HG03354 (cell line): ENCODE measurements at regions not wholly inside any gene's neighbourhood (a gene's known extent, or its start where the extent isn't known, plus 50 kb on each side); places are given as distances from the start of the nearest gene placed in this dataset.
"Not testable (repeated sequence)": the region's sequence is repeated elsewhere in the genome, so short reads cannot be mapped to it uniquely, and the experiment has no call there.

ENCODE experiments used
- ATAC-seq: cut with Tn5 transposase; IDR thresholded peaks from one replicate; pipeline ENCODE4 v1.9.1; 2021; ENCODE audit warnings: mild to moderate bottlenecking; ENCODE audit not compliant: unreplicated experiment, poor library complexity, severe bottlenecking

DNA sequence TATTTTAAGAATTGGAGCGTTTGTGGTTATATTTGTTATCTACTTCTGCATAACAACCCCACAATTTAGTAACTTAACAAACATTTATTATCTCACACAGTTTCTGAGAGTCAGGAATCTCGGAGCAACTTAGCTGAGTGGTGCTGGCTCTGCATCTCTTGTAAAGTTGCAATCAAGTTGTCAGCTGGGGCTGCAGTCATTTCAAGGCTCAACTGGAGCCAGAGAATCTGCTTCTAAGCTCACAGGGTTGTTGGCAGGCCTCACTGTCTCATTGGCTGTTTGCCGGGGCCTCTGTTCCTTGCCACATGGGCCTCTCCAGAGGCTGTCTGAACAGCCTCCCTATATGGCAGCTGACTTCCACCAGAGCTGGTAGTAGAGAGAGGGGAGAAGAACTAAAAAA is 281.2 kb upstream of the GNPDA2 start:
- ATAC-seq = no peak

DNA sequence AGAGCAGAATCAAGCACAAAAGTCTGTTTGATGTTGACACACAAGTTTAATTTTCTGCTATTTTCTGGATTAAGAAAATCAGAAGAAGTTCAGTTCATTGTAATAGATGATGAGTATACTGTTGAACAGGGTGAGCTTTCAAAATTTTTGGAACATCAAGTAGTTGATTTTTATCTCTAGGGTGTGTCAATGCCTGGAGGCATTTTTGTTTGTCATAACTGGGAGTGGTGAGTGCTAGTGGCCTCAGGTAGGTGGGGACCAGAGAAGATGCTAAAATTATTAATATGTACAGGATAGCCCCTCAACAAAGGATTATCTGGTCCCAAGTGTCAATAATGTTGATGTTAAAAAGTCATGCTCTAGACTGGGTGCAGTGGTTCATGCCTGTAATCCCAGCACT is 279.7 kb upstream of the GNPDA2 start:
- no peak for ATAC-seq

DNA sequence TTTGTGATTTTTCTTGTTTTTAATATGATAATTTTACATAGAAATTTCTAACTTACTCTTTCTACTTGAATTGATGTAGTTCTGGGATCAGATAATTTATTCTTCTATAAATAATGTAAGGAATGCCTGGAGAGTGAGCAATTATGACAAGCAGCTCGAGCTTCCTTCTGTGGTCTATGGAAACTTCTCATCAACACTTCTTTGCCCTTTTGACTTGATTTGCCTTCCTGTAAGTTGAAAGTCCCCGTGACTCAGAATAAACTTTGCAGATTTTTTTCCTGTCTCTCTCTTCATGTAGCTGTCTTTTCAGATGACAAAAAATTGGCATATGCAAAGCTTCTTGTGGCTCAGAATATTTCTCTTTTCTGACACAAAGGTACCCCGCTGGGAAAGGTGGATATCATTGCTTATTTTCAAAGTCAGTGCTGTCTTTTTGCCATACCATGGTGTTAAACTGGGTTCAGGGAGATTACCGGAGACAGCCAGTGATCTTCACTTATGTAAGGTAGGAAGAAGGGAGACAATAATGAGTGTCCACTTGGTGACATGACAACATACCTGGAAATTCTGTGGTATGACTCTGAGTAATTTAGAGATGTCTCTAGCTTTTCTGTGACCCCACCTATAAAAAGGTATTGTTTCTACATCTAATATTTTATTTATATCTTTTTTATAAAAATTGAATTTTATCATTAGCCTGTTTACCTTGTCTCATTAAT is 278.6 kb upstream of the GNPDA2 start:
- no peak for ATAC-seq

DNA sequence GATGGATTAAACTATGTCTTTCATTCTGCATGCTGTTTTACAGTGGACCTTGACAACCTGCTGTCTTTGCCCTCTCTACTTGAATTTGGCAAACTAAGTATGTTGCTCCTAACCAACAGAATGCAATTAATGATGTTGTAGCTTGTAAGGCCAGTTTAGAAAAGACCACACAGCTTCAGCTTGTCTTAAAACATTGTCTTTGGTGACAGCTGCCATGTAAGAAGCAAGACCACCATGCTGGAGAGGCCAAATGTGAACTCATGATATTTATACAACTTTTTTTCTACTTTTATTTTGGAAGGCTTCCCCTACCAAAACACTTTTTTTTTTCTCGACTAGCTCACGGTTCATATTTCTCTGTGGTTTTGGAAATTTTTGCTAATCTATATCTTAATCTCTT is 278.0 kb upstream of the GNPDA2 start:
- no peak for ATAC-seq

GRCh38 chr4:44996276-44996845 is 270.0 kb upstream of the GNPDA2 start:
- no peak for ATAC-seq

DNA sequence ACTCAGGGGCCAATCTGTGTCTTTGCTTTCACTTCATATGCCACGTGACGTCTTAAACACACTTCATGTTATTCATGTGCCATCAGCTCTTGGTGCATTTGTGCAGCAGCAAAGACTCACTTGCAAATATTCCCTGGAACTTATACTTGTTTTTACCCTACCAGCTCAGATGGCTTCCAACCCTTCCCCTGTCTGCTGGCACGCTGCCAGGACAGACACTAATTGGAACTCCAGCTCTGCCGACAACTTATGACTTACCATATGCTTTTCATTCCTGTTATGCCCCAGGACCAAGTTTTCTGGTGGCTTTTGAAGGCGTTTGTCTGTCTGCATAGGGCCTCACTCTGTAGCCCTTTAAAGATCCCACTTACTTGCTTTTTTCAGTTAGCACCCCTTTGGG is 261.7 kb upstream of the GNPDA2 start:
- no peak for ATAC-seq

DNA sequence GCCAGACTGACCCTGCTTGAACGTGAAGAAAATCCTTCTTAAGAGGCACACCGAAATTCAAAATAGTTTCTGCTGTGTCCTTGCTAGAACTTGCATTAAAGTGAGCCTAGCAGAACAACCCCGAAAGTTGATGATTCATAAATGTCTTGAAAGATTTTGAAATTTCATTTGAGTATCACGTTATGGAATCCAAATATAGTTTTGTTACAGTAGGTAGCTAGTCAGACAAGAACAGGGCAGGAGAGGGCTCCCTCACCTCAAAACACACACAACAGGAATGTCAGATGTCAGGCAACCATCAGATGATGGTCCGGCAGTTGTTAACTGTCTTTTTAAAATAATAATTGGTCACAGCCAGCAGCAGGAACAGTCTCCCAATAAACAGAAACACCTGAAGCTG is 259.6 kb upstream of the GNPDA2 start:
- ATAC-seq = no peak

DNA sequence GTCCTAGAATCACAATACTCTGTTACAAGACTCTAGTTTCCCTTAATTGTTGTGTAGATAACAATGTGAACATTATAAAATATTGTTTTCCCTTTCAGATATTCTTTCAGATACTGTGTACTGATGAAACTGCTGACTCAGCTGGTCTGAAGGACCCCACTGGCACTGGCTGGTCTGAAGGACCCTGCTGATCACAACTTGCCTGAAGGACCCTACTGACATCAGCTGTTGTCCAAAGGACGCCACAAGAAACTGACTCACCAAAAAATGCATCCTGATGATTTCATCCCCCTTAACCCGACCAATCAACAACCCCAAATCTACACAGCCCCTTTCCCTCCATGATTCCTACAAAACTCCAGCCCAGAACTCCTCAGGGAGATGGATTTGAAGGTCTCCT is 258.8 kb upstream of the GNPDA2 start:
- ATAC-seq = no peak

- no peak for ATAC-seq
Measured at GRCh38 chr4:44984083-44984482, 257.7 kb upstream of the GNPDA2 start.

GRCh38 chr4:44983083-44983482 is 256.7 kb upstream of the GNPDA2 start:
- ATAC-seq = no peak

GRCh38 chr4:44978020-44978419 is 251.7 kb upstream of the GNPDA2 start:
- no peak for ATAC-seq

GRCh38 chr4:44965435-44966095 is 239.2 kb upstream of the GNPDA2 start:
- ATAC-seq = no peak

DNA sequence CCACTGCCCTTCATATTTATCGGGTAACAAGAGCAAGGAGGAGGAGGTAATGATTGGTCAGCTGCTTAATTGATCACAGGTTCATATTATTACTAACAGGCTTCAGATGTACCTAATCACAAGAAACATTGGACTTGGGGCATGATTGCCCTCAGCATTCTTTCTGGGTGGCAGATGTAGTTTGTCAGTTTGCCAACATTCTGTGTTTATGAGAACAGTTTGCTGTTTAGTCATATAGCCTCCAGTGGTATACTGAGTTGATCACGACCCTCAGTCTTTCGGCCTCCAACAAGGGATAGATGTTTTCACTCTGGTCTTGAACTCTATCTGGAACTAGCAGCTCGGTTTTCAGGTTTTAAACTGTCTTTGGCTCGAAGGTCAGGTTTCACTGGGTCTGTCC is 237.7 kb upstream of the GNPDA2 start:
- ATAC-seq = not testable (repeated sequence)

GRCh38 chr4:44961001-44961755 is 234.8 kb upstream of the GNPDA2 start:
- ATAC-seq = no peak

DNA sequence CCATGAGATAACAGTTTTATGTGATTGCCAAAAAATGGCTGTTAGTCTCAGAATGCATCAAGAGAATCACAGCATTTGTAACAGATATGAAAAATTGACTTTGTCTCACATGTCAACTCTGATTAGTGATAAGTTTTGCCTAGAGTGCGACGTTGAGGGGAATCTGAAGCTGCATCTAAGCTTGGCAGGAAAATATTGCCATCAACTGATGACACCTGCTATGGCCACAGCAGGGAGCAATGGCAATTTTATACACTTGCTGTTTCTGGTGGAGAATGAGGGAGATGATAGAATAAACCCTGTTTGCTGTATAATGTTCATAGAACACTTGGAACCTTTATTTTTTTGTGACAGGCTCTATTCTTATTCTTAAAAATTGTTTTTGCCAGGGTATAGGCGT is 205.4 kb upstream of the GNPDA2 start:
- ATAC-seq = no peak

DNA sequence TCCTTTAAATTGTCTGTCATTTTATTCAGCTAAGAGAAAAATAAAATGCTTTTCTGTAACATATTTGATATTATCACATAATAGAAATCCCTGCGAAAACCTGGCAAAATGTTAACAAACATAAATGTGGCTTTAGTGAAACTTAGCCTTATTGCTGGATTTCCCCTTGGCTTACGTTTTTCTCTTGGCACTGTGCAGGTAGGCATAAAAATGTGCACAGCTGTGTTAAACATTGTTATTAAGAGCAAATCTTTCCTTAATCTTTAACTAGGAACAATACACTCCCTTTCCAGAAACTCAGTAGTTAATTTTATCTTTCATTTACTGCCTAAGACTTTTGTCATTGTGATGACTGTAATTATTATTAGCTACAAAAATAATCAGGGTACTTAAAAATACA is 202.4 kb upstream of the GNPDA2 start:
- ATAC-seq = no peak

DNA sequence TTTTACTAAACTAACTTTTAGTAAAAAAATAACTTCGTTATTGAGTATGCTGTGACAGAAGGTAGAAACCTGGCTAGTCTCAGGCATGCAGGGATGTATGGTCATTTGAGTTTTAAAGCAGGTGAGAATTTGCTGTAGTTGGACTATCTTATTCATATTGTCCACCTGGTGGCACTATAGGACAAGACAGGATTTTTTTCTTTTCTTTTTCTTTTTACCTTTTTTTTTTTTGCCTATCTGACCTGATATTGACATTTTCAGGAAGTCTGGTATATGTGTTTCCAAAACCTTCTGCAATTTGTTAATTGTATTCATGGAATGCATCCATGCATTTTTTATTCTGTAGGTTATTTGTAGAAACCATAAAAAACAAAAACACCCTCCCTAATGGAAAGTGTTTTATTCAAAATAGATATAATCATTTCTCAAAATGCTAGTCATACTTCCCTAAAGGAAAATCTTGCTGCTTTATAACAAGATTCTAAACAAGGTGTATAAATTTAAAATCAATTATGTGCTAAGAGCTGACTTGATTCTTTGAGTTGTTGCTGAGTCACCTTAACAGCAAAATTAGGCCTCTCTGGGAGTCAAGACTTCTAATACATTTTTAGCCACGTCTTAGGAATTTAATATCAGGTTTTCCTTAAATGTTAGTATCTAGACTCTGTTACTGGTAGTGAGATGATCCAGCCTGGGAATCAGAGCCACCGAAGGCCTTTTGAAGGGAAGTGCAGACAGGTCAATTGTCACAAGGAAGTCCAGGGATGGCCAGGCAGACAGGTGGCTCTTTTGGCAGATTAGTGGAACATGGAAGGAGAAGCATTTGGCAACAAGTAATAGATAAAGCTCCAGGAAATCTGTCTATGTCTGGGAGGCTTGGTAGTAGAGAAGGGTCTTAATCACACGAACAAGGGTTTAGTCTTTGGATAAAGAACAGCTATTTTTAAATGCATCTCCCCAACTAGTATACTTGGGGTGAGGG is 201.3 kb upstream of the GNPDA2 start:
- peak; percentile 72 for ATAC-seq

DNA sequence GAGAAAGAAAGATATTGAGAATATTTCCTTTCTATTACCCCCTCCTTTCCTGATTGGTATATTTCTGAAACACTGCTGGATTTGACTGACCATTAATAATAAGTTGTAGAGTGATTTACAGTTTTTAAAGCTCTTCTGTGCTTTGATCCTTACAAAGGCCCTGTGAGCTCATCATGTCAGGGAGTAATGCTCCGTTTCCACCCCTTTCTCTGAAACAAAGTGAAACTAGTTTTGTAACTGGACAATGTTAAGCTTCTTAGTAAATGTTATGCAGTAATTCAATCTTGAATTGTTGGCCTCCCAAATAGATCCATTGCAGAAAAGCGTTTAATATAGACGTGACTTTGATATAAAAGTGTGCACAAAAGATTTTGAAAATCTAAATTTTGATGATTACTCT is 190.1 kb upstream of the GNPDA2 start:
- peak; percentile 57 for ATAC-seq

GRCh38 chr4:44914748-44915147 is 188.4 kb upstream of the GNPDA2 start:
- no peak for ATAC-seq

GRCh38 chr4:44914223-44914622 is 187.9 kb upstream of the GNPDA2 start:
- no peak for ATAC-seq
